HG03025 (cell line): ENCODE measurements at regions not wholly inside any gene's neighbourhood (a gene's known extent, or its start where the extent isn't known, plus 50 kb on each side); places are given as distances from the start of the nearest gene placed in this dataset.
A peak's percentile ranks its signal among the peaks of the same experiment; 100 is the strongest.
"Not testable (repeated sequence)": the region's sequence is repeated elsewhere in the genome, so short reads cannot be mapped to it uniquely, and the experiment has no call there.

Experiments used
- ATAC-seq: cut with Tn5 transposase; IDR thresholded peaks from one replicate; pipeline ENCODE4 v1.9.1; 2021; ENCODE audit warnings: mild to moderate bottlenecking, moderate library complexity; ENCODE audit not compliant: unreplicated experiment, low FRiP score

DNA sequence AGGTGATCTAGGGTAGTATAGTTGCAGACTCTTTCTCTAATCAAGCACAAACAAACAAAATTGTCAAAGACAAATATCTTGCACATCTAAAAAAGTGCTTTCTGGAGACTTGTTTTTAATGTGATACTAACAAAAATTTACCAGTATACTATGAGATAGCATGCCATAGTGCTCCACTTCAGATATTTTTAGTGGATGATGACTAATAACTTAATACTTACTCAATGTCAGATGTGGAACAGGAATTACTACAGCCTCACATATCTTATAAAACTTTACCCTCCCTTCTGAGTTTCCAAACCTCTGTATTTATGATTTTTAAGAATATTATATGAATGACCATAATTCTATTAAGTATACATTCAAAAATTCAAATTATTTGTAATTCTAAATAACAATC lies 1162.0 kb upstream of the SLC39A10 start:
- no peak for ATAC-seq

DNA sequence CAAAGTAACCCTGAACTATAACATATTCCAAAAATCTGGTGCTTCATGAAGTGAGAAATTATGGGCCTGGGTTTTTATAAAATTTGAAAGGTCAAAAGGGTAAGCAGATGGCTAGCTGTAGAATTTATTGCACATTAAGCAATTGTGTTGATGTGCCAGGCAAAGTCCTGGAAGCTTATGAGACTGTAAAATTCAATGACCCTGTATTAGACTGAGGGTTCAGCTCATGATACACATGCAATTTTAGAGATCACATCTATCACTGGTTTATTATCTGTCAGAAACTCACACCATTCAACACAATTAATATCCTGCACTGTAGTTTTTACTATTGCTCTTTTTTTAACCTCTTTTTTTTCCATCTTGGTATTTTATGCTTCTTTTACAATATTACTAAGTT lies 1162.6 kb upstream of the SLC39A10 start:
- ATAC-seq = no peak

DNA sequence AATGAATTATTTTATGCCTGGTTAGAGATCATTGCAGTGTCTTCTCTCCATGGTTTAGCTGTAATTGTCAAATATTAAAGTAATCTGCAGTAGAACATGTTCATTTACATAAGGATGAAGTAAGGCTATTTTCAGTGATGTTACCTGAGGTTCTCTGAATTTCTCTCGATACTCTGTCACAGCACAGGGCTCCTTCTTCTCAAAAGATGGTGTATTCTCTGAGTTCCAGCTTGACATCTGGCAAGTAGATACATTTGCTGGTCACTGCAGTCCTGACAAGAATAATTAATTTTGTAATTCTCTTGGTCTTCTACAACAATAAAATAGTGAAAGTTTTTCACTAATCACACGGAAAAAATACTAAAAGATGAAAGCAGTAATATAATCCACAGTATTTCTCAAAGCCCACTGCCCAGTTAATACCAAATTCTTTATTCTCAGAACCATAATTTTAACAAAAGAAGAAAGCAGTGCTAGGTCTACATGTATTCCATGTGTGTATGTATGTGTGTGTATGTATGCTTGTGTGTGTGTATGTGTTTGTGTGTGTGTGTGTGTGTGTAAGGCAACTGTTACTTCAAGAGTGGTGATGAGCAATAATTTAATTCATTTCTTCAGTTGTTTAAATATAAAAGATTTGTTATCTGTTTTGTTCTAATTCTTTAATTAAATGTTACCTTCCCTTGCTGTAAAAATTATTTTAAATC lies 1165.5 kb upstream of the SLC39A10 start:
- ATAC-seq = no peak

DNA sequence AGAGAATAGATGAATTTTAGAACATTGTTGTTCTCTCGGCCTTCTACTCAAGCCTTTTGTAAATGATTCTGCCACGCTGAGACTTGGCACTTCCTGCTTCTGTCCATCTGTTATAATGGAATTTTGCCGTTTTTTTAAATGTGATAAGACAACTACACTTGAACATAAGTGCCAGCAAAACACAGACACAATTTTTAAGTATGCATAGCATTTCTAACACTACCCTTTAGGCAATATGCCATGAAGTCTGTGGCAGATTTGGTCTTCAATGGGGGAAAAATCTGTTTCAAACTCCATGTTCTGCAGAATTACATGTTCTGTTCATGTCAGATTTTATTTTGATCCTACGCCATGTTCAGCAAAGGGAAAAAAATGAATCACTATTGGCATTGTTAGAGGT lies 1170.7 kb upstream of the SLC39A10 start:
- no peak for ATAC-seq

DNA sequence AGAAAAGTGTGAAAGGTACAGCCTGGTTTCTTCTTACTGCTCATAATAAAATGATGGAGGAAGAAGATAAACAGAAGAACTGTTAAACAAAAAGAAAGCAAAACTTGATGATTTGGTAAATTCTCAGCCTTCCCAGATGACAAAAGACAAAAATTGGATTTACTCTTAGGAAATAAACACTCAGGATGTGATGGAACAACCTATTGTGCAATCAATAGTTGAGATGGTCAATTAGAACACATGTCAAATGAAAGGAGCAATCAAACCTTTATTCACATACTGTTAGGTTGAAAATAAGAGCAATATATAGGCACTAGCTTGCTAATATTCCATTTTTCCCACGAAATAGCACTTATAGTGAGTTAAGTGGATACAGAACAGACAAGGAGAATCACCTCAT lies 1174.0 kb upstream of the SLC39A10 start:
- no peak for ATAC-seq

DNA sequence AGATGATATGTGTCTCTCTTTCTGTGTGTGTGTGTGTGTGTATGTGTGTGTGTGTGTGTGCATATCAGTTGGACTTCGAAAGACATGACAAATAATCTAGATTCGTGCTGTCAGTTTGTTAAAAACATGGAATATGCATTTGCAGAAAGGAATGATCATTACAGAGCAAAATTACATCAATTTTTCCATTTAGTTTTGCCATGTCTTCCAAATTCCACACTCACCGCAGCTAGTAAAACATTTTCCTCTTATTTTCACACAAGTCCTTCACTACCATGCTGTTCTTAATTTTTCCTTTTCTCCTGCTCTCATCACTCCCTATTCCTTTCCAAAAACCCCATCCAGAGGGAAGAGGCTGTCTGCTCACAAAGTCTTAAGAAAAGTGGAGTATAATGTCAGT lies 1191.4 kb upstream of the SLC39A10 start:
- ATAC-seq = no peak

DNA sequence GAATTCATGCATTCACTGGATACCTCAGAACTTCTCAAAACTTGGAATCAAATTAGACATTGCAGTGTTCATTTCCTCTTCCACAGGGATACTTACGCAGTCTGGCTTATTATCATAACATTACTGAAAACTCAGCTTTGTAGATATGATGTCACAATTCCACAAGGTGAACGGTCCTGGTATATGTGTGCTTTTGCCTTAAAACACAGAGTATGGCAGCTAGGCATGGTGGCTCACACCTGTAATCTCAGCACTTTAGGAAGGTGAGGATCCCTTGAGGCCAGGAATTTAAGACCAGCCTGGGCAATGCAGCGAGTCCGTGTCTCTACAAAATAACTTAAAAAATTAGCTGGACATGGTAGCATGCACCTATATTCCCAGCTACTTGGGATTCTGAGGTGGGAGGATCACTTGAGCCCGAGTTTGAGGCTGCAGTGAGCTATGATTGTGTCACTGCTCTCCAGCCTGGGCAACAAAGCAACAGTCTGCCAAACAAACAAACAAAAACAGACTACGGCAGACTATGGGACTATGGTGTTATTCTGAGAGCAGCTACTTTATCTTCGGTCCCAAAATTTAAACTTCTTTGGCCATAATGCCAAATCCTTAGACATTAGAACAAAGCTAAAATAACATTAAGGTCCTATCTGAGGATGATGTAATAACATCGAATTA lies 1191.9 kb upstream of the SLC39A10 start:
- ATAC-seq = no peak

DNA sequence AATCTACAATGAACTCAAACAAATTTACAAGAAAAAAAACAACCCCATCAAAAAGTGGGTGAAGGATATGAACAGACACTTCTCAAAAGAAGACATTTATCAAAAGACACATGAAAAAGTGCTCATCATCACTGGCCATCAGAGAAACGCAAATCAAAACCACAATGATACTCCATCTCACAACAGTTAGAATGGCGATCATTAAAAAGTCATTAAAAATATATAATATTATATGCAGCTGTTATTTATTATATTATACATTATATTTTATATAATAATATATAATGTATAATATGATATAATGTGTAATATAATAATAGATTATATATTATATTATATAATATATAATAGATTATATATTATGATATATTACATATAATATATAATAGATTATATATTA lies 1194.1 kb upstream of the SLC39A10 start:
- ATAC-seq = not testable (repeated sequence)

DNA sequence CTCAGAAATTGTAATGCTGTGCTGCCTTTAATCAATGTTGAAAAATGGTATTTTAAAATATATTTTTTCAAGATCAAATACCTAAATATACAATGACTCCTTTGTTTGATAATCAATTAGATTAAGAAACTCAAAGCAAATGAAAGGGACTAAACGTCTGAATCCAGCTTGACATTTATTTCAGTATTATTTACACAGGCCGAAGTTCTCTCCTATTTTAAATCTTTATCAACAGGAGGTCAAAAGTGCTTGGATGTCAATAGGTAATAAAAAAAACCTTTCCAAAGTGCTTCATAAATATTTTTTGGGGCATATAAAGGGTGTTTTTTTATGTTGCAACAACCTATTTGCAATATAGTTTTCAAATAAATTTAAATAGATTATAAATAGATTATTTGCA lies 1201.7 kb upstream of the SLC39A10 start:
- no peak for ATAC-seq

DNA sequence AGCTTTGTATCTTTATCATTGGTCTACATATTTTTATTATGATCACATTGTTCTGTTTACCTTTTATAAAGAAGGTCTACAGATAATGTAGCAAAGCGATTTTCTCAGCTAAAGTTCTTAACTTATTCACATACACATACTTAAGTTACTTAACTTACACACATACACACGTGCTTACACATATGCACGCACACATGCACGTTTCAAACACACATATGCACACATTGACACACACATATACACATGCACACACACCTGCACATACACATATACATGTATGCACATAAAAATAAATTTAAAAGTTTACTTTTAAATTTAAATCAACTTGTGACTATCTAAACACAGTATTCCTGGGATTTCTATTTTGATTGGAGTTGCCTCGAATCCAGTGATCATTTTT lies 1204.5 kb upstream of the SLC39A10 start:
- ATAC-seq = no peak

DNA sequence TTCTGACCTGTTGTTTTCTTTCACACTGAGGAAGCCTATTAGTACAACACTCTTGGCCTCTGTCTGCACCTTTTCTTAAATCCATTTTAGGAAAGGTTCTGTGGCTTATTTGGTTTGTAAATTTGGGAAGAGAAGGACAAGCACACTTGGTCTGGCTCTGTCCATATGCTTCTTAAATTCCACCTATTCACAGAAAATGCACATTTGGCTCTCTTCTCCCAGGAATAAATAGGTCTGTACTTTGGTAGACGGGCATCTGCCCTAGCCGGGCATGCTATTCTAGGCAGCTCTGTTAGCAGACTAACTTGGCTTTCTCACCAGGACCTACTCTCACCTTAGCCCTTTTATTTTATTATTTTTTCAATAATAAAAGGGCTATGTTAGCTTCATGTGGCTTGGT lies 1211.8 kb upstream of the SLC39A10 start:
- no peak for ATAC-seq

DNA sequence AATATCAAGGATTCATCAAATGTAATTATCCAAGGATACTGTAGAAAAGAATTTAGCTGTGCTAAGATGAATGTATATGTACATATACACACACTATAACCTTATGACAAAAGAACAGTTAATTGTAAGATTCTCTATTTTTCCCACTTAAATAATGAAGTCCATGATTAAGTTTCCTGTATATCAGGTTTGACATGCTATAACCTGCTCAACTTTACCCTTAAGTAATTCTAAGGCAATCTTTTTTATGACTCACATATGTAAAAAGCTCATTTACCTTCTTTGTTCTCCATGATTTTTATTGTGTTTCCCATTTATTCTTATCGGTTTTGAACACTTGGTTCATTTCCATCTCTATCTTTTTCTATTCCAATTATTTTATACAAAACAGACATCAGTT lies 1213.1 kb upstream of the SLC39A10 start:
- ATAC-seq = no peak

DNA sequence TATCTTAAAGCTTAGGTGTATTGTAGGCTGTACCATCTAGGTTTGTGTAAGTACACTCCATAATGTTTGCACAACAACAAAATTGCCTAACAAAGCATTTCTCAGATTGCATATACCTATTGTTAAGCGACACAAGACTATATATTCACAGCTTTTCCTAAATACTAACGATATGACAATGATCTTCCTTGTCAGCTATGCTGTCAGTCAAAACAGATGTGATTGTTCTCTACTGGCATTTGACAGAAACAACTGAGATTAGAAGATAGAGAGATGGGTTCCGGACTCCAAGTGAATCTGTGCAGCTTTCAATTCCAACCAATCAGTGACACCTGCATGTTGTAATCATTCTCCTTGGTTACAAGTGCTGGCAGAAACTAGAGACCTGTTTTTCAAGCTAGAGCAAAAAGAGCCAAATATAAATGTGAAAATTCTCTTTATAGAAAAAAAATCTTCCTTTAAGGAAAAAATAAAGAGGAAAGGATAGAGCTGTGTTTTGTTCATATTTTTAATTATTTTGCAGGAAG lies 1232.3 kb upstream of the SLC39A10 start:
- no peak for ATAC-seq

DNA sequence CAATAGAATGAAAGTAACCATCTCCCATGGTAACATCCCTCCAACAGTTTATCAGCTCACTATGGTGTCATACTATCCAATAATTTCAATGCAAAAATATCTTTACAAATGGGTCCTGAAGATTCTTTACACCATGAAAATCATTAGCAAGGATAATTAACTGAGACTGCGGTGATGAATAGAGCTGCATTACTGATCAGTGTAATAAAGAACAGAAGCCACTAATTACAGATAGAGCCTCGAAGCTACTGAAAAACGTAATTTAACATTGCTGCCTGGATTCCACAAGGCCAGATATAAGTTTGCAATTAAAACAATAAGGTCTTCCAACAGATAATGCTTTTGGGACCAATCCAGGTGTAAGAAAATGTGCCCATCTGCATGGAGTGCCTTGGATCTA lies 1245.8 kb upstream of the SLC39A10 start:
- ATAC-seq = no peak

DNA sequence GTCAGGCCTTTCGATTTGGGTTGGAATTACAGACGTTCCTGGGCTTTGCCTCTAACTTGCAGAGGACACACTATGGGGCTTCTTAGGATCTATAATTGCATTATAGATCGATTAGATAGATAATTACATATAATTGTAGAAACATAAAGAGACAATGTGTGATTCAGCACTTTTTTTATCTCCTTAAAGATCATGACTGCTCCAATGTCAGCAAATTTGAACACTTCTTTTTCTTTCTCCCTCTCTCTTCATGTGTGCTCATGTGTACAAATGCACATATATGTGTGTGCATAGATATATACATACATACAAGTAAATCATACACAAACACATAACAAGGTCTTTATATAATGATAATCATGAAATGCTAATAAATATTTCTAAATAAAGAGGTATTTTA lies 1261.2 kb upstream of the SLC39A10 start:
- ATAC-seq = no peak

DNA sequence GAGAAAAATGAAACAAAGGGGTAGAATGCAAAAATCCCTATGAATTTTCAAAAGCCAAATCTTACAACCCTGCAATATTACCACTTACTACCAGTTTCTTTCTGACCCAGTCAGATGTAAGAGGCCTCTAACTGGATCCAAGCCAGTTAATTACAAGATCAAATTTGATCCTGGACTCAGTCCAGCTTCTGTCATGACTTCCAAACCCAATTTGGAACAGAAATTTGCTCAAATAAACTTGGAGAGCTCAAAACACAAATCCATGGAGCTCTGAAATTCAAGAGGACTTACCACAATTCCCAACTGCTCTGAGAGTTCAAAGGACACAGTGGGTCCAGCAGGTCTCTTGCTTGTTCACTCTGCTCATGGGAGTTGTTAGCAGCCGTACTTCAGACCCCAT lies 1271.7 kb upstream of the SLC39A10 start:
- no peak for ATAC-seq

DNA sequence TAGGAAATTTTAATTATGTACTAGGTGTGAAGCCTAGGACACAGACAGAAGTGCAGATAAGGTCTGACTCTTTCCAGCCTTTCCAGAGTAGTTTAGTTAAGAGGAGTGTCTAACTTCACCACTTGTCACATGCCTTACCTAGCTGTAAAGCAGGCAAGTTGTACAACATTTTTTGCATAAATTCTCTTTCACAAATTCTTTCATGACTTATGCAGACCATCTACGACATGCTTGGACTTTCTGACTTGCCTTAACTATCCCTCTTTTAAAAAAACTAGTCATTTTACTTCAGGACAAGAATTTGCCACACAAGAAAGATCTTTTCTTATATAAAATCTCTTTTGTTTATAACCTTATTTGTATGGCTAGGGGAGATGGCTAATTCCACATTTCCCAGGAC lies 1273.6 kb upstream of the SLC39A10 start:
- ATAC-seq = no peak

DNA sequence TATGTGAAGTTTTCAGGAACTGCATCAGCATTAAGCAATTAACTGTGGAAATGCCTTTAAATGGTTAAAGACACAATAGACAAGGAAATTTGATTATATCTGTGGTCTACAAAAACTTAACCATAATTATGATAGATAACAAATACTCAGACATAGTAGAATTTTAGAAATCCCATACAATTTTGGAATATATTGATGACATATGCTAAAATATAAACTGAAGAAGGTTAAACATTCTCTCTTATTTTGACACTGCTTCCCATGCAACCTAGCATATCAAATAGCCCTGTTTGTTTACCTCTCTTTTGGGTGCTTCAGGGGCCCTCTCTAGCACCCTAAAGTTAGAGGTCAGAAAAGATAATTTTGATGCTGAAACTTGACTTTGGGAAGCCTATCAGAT lies 1274.8 kb upstream of the SLC39A10 start:
- no peak for ATAC-seq

DNA sequence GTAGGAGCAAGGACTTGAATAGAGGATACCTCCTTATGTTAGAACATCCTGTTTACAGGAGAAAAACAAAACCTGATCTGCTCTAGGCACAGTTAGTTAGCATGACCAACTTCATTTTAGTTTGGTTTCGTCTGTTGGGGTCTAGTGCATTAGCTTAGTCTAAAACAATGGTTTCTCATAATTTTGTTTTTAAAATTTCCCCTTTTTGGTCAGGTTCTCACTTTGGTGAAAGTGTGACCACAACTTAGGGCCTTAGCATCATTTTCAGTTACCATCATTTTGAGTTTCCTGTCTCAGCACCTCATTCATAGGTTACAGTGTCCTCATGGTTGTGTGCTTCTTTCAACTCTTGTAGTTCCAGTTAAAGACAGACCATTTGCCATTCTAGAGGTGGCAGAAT lies 1277.0 kb upstream of the SLC39A10 start:
- peak; percentile 79 for ATAC-seq

DNA sequence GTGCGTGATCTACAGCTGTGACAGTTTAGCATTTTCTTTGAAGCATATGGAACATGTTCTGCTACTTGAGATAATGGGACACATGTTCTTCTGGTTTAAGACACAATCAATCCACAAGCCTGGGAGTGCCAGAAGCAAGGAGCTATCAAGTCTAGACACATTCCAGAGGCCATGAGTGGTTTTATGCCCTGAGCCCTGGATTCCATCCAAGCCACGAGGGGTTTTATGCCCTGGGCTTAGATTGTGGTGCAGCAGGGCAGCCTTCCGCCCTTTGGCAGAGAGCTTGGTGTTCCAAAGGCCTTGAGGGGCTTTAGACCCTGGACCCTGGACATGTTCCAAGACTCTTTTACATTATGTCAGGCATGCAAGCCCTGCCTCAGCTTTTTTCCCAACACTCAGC lies 1289.6 kb upstream of the SLC39A10 start:
- not testable (repeated sequence) for ATAC-seq

DNA sequence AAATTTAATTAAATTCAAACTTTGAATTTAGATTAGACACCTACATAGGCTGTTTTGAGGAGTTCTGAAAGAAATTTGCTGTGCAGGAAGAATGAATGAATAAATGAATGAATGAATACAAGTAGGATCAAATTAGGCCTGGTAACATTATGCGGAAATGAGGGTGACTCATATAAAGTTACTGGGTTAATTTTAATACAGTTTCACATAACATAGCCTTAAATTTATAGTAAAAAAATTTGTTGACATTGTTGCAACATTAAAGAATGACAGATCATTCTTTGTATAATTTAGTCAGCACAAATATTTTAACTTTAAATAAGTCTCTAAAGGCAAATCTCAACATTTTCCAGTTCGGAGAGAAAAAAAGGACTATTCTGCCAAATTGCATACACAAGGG lies 1293.1 kb upstream of the SLC39A10 start:
- no peak for ATAC-seq

DNA sequence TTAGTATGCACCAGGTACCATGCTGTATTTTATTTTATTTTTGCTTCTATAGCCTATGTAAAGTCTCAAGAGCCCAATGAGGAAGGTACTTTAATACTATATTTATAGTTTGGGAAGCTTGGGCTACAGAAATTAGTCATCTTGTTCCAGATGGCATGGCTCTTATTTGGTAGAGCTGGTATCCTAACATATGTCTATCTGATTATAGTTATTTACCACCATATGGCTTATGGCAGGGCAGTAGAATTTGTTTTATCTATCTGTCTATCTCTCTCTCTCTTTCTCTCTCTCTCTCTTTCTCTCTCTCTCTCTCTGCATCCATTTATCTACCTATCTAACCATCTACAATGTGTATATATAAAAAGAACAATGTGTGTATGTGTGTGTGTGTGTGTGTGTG lies 1293.7 kb upstream of the SLC39A10 start:
- ATAC-seq = no peak
